ENCODE measurements at regions not wholly inside any gene's neighbourhood (a gene's known extent, or its start where the extent isn't known, plus 50 kb on each side); places are given as distances from the start of the nearest gene placed in this dataset.
"Not testable (repeated sequence)": the region's sequence is repeated elsewhere in the genome, so short reads cannot be mapped to it uniquely, and the experiment has no call there.

DNA sequence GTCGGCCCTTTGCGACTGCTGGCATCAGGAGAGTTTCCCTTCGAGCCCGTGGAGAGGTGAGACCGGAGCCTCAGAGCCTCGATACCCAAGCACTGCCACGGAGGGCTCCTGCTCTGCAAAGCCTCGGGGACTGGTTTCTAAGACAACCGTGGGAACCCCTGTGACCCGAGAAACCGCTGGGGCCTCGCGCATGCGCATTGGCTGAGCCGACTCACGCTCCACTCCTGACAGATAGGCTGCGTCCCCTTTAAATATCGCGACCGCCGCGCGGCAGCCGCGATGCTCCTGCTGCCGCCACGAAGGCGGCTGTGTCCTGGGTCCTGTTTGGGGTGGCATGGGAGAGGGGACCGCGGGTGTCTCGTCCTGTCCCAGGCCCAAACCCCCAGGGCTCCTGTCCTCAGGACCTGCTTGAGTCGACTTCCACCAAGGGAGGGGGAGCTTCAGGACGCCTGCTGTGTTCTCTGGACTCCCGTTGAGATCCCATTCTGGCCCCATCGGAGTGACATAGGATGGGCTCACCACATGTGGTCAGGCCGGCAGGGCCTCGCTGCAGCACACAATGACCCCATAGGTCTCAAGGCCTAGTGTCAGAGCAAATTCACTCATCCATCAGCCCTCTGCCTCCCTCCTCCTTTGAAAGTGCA lies 701.7 kb upstream of the TPTE start:
- H3K27me3 Mint-ChIP-seq, CTCF ChIA-PET, POLR2A ChIA-PET: not testable (repeated sequence)

DNA sequence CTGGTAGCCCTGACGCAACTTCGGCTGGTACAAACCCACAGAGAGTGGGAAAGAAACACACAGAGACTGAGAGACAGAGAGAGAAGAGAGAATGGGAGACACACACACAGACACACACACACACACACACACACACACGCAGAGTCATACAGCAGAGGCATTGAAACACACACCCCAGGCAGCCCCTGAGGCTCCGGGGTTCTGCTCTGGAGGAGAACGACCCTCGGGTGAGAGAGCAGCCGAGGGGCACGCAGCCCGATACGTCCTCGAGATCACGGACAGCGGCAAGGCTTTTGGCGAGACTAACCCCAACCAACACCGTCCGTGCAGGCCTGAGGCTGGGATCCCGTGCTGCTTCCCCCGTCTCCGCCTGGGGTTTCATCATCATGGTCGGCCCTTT lies 700.8 kb upstream of the TPTE start:
- ATAC-seq (ENCODE audit: low read depth); H3K36me3 Mint-ChIP-seq (ENCODE audit: low read depth); CTCF ChIA-PET; H3K27me3 Mint-ChIP-seq; POLR2A ChIA-PET; intact Hi-C loops (cut with micrococcal nuclease); H3K27ac Mint-ChIP-seq; DNase-seq; H3K4me1 Mint-ChIP-seq; H3K9me3 Mint-ChIP-seq; H3K4me3 Mint-ChIP-seq: not testable (repeated sequence)

More for the DNA sequence above, 701.7 kb upstream of the TPTE start:
- intact Hi-C loops (cut with micrococcal nuclease); H3K36me3 Mint-ChIP-seq (ENCODE audit: low read depth); H3K4me3 Mint-ChIP-seq; ATAC-seq (ENCODE audit: low read depth); H3K9me3 Mint-ChIP-seq; H3K27ac Mint-ChIP-seq; DNase-seq; H3K4me1 Mint-ChIP-seq: not testable (repeated sequence)

DNA sequence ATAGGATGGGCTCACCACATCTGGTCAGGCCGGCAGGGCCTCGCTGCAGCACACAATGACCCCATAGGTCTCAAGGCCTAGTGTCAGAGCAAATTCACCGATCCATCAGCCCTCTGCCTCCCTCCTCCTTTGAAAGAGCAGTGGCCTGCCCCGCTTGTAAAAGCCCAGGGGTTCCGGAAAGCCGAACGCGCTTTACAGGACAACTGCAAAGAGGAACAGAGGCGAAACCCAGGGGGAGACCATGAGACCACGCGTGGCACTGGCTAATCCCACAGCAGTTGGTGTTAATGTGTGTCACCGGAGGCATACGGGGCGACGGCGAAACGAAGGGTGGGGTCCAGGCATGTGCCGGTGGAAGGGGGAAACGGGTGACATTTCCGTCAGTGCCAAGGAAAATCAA lies 699.9 kb upstream of the TPTE start:
- intact Hi-C loops (cut with micrococcal nuclease); H3K9me3 Mint-ChIP-seq; ATAC-seq (ENCODE audit: low read depth); H3K27me3 Mint-ChIP-seq; H3K4me3 Mint-ChIP-seq; POLR2A ChIA-PET; CTCF ChIA-PET; DNase-seq; H3K4me1 Mint-ChIP-seq; H3K36me3 Mint-ChIP-seq (ENCODE audit: low read depth); H3K27ac Mint-ChIP-seq: not testable (repeated sequence)

DNA sequence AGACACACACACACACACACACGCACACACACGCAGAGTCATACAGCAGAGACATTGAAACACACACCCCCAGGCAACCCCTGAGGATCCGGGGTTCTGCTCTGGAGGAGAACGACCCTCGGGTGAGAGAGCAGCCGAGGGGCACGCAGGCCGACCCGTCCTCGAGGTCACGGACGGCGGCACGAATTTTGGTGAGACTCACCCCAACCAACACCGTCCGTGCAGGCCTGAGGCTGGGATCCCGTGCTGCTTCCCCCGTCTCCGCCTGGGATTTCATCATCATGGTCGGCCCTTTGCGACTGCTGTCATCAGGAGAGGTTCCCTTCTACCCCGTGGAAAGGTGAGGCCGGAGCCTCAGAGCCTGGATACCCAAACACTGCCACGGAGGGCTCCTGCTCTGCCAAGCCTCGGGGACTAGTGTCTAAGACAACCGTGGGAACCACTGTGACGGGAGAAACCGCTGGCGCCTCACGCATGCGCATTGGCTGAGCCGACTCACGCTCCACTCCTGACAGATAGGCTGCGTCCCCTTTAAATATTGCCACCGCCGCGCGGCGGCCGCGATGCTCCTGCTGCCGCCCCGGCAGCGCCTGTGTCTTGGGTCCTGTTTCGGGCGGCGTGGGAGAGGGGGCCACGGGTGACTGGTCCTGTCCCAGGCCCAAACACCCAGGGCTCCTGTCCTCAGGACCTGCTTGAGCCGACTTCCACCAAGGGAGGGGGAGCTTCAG lies 699.1 kb upstream of the TPTE start:
- ATAC-seq (ENCODE audit: low read depth): not testable (repeated sequence)

DNA sequence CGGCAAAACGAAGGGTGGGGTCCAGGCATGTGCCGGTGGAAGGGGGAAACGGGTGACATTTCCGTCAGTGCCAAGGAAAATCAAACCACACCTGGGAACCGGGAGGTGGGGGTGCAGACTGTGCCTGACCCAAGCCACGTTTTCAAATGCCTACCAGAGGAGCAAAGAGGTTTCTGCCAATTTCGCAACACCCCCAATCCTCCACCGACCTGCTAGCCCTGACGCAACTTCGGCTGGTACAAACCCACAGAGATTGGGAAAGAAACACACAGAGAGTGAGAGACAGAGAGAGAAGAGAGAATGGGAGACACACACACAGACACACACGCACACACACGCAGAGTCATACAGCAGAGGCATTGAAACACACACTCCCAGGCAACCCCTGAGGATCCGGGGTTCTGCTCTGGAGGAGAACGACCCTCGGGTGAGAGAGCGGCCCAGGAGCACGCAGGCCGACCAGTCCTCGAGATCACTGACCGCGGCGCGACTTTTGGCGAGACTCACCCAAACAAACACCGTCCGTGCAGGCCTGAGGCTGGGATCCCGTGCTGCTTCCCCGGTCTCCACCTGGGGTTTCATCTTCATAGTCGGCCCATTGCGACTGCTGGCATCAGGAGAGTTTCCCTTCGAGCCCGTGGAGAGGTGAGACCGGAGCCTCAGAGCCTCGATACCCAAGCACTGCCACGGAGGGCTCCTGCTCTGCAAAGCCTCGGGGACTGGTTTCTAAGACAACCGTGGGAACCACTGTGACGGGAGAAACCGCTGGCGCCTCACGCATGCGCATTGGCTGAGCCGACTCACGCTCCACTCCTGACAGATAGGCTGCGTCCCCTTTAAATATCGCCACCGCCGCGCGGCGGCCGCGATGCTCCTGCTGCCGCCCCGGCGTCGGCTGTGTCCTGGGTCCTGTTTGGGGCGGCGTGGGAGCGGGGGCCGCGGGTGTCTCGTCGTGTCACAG lies 697.9 kb upstream of the TPTE start:
- H3K9me3 Mint-ChIP-seq; H3K4me1 Mint-ChIP-seq; intact Hi-C loops (cut with micrococcal nuclease); H3K4me3 Mint-ChIP-seq; ATAC-seq (ENCODE audit: low read depth); POLR2A ChIA-PET; H3K36me3 Mint-ChIP-seq (ENCODE audit: low read depth); H3K27ac Mint-ChIP-seq; CTCF ChIA-PET; H3K27me3 Mint-ChIP-seq: not testable (repeated sequence)
- peak; percentile 46 for DNase-seq

More for the DNA sequence above, 699.1 kb upstream of the TPTE start:
- POLR2A ChIA-PET; H3K27ac Mint-ChIP-seq; DNase-seq; H3K36me3 Mint-ChIP-seq (ENCODE audit: low read depth); H3K4me1 Mint-ChIP-seq; H3K27me3 Mint-ChIP-seq; H3K4me3 Mint-ChIP-seq; CTCF ChIA-PET; H3K9me3 Mint-ChIP-seq; intact Hi-C loops (cut with micrococcal nuclease): not testable (repeated sequence)

DNA sequence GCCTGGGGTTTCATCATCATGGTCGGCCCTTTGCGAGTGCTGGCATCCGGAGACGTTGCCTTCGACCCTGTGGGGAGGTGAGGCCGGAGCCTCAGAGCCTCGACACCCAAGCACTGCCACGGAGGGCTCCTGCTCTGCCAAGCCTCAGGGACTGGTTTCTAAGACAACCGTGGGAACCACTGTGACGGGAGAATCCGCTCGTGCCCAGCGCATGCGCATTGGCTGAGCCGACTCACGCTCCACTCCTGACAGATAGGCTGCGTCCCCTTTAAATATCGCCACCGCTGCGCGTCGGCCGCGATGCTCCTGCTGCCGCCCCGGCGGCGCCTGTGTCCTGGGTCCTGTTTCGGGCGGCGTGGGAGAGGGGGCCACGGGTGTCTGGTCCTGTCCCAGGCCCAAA lies 690.6 kb upstream of the TPTE start:
- ATAC-seq (ENCODE audit: low read depth); H3K27ac Mint-ChIP-seq; H3K9me3 Mint-ChIP-seq; CTCF ChIA-PET; H3K4me3 Mint-ChIP-seq; DNase-seq; H3K36me3 Mint-ChIP-seq (ENCODE audit: low read depth); H3K4me1 Mint-ChIP-seq; H3K27me3 Mint-ChIP-seq; intact Hi-C loops (cut with micrococcal nuclease); POLR2A ChIA-PET: not testable (repeated sequence)

DNA sequence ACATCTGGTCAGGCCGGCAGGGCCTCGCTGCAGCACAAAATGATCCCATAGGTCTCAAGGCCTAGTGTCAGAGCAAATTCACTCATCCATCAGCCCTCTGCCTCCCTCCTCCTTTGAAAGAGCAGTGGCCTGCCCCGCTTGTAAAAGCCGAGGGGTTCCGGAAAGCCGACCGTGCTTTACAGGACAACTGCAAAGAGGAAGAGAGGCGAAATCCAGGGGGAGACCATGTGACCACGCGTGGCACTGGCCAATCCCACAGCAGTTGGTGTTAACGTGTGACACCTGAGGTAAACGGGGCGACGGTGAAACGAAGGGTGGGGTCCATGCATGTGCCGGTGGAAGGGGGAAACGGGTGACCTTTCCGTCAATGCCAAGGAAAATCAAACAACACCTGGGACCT lies 688.6 kb upstream of the TPTE start:
- H3K27me3 Mint-ChIP-seq; H3K4me1 Mint-ChIP-seq; ATAC-seq (ENCODE audit: low read depth); H3K9me3 Mint-ChIP-seq; CTCF ChIA-PET; POLR2A ChIA-PET; H3K36me3 Mint-ChIP-seq (ENCODE audit: low read depth); H3K4me3 Mint-ChIP-seq; H3K27ac Mint-ChIP-seq; DNase-seq; intact Hi-C loops (cut with micrococcal nuclease): not testable (repeated sequence)

DNA sequence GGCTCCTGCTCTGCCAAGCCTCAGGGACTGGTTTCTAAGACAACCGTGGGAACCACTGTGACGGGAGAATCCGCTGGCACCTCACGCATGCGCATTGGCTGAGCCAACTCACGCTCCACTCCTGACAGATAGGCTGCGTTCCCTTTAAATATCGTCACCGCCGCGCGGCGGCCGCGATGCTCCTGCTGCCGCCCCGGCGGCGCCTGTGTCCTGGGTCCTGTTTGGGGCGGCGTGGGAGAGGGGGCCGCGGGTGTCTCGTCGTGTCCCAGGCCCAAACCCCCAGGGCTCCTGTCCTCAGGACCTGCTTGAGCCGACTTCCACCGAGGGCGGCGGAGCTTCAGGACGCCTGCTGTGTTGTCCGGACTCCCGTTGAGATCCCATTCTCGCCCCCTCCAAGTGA lies 684.8 kb upstream of the TPTE start:
- H3K4me3 Mint-ChIP-seq; ATAC-seq (ENCODE audit: low read depth); H3K27ac Mint-ChIP-seq; intact Hi-C loops (cut with micrococcal nuclease); H3K36me3 Mint-ChIP-seq (ENCODE audit: low read depth); CTCF ChIA-PET; DNase-seq; H3K27me3 Mint-ChIP-seq; POLR2A ChIA-PET; H3K4me1 Mint-ChIP-seq: not testable (repeated sequence)
- peaks cover 16% of the 10 kb centered on the region for H3K9me3 Mint-ChIP-seq

DNA sequence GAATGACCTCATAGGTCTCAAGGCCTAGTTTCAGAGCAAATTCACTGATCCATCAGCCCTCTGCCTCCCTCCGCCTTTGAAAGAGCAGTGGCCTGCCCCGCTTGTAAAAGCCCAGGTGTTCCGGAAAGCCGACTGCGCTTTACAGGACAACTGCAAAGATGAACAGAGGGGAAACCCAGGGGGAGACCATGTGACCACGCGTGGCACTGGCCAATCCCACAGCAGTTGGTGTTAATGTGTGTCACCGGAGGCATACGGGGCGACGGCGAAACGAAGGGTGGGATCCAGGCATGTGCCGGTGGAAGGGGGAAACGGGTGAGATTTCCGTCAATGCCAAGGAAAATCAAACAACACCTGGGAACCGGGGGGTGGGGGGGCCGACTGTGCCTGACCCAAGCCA lies 684.4 kb upstream of the TPTE start:
- ATAC-seq (ENCODE audit: low read depth); H3K4me3 Mint-ChIP-seq; H3K27ac Mint-ChIP-seq; intact Hi-C loops (cut with micrococcal nuclease); H3K4me1 Mint-ChIP-seq; POLR2A ChIA-PET; H3K27me3 Mint-ChIP-seq; CTCF ChIA-PET; DNase-seq; H3K36me3 Mint-ChIP-seq (ENCODE audit: low read depth): not testable (repeated sequence)
- peaks cover 16% of the 10 kb centered on the region for H3K9me3 Mint-ChIP-seq

DNA sequence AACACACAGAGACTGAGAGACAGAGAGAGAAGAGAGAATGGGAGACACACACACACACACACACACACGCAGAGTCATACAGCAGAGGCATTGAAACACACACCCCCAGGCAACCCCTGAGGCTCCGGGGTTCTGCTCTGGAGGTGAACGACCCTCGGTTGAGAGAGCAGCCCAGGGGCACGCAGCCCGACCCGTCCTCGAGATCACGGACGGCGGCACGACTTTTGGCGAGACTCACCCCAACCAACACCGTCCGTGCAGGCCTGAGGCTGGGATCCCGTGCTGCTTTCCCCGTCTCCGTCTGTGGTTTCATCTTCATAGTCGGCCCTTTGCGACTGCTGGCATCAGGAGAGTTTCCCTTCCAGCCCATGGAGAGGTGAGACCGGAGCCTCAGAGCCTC lies 683.9 kb upstream of the TPTE start:
- H3K27ac Mint-ChIP-seq; H3K36me3 Mint-ChIP-seq (ENCODE audit: low read depth); intact Hi-C loops (cut with micrococcal nuclease); POLR2A ChIA-PET; DNase-seq; H3K4me3 Mint-ChIP-seq; CTCF ChIA-PET; ATAC-seq (ENCODE audit: low read depth); H3K27me3 Mint-ChIP-seq; H3K4me1 Mint-ChIP-seq: not testable (repeated sequence)
- peaks cover 16% of the 10 kb centered on the region for H3K9me3 Mint-ChIP-seq
